Umbilical cord (tissue), 1 donor: ENCODE measurements at regions not wholly inside any gene's neighbourhood (a gene's known extent, or its start where the extent isn't known, plus 50 kb on each side); places are given as distances from the start of the nearest gene placed in this dataset.
A peak's percentile ranks its signal among the peaks of the same experiment; 100 is the strongest.

ENCODE experiments used
- DNase-seq: peaks from one replicate; pipeline ENCODE4 v3.0.0-alpha.2; 2015; ENCODE audit warnings: low spot score

DNA sequence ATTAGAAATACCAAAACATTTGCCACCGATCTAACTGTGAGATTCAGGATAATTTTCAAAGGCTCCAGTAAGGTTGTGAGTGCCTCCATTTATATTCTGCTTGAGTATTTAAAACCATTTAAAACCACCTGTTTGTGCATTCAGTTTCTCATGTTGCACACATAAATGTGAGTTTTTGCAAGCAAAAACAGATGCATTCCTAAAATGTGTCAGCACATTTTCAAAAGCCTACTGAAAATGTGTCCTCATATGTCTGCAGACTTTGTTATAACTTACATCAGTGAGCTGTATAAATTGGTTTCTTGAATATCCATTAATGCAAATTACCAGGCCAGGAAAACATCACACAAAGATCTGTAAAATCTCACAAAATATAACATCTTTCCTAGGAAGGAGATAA is 676.6 kb upstream of the EPHA7 start:
- no peak for DNase-seq

DNA sequence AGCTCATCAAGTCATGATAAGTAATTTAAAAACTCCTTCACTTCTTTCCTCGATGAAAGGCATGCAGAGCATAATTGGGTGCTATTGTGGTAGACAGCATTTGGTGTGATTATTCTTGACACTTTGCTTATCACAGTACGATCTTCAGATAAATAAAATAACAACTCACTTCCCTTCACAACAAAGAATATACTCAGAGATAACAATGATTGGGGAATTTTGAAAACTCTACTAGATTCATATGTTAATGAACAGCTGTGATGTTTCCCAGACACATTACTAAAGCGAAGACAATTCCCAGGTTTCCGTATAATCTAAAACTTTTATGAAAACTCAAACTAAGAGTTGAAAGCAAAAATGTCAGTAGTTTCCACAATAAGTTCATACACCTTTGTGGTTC is 670.6 kb upstream of the EPHA7 start:
- DNase-seq, result no peak

DNA sequence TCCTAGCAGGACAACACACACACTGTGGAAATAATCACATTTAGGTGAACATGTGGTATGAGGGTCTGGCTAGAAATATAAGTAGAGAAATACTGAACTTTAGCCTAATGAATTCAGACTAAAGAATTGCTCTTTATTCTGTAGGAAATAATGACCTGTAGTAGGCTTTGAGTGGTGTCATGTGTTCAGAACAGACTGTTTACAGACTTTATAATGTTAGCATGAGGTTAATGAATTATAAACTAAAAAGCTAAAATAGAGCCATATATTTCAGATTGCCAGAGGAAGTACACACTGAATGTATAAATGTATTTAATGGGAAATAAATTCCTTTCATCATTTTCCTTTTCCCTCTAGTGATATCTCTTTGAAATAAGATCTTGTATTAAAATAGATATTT is 669.5 kb upstream of the EPHA7 start:
- DNase-seq, result no peak

DNA sequence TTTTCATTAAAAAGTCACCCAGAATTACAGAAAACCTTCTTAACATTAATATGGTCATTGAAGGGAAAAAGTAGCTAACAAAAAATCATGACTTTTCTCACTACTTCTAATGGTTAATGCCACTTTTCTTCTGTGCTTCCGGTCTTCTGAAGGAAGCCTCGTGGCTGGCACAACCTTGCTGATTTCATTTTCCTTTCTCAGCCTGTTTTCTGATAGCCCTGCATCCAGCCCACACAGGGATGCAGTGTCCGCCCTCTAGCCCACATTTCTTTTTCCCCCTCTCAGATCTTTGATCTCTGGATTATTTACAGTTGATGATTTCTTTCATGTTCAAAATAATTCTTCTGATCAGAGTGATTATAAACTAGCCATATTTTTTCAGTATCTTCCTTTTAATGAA is 655.4 kb upstream of the EPHA7 start:
- no peak for DNase-seq

DNA sequence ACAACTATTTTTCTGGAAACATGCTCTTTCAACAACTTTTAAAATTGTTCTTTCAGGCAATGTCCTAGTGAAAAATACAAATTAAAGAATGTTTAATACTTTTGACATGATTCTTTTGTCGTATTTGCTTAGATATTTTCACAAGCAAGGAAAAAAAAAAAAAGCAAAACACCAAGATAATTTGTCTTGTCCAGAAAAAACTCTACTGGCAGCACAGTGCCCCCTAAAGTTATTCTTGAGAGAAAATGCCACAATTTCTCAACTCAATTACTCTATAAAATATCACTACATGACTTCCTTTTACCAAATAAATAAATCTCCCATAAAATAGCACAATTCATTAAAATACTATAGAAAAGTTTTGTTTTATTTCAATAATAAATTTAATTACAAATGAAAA is 652.5 kb upstream of the EPHA7 start:
- DNase-seq, result peak; percentile 9

DNA sequence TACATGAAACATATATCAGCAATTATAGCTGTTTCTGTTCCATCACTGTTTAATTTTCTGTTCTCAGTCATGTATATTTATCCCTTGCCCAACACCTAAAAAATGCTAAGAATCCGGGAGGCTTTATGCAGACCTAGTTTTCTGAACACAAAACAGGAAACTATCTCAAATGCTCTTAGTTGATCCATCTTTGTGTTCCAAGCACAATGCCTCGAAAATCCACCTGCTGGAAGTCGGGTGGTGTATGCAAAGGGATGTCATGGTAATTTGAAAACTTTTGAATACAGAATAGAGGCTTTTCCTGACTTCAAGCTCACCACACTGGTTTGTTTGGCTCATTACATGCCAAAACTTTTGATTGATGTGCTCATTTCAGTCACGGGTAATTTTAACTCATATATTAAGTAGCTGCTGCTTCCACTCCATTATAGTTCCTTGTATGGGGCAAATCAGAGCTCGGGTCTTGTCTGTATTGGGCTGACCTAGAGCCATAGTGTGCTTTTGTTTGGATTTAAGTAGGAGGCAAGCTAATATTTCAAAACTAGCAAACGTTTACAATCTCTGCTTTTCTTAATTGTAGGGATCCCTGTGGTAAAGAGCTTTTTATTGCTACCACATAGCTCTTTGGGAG is 646.5 kb upstream of the EPHA7 start:
- DNase-seq, result no peak

DNA sequence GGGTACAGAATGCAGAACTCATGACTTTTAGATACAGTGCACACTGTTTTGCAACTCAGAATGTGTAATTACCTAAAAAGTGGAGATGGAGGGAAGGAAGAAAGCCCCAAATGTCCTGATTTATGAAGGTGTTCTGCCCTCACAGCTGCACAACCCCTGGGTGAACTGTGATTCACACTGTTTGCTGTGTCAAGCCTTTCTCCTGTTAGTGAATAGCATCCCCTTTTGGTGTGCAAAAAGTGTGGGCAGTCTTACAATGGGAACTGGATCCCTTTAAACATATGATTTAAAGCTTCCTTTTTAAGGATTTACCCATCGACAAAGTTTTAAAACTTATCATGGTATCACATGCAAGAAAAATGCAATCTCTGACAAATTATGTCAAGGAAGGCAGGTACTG is 633.4 kb upstream of the EPHA7 start:
- DNase-seq, result peak; percentile 15

DNA sequence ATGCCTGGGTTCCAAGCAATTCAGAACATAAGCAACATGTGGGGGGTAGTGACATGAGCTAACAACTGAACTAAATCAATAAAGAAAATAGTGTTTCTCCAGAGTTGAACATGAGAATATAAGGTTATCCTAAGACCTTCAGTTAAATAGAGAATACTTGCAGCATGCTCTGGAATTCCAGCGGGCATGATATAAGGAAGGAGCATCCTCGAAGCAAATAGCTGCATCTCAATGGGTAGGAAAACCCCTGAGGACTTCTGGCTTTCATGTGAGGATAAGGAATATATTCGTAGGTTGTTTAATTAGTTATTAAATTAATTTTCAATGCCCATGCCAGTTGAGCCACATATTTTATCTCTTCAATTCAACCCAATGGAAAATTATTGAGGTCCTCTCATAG is 631.2 kb upstream of the EPHA7 start:
- no peak for DNase-seq

DNA sequence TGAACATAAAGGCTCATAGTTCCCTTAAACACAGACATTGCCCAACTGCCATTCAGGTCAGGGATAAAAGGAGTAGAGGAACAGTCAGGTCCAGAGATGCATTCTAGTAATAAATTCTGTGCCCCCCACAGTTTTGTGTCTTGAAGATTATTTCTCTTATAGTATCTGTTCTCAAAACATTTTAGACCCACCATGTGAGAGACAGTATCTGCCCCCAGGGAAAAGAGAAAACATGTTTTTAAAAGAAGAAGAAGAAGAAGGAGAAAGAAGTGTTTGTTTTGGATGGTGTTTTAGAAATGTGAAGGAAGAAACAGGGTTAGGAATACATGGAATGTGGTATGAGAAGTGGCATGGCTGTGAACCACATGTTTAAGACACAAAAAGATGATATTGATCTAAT is 629.6 kb upstream of the EPHA7 start:
- DNase-seq, result no peak

DNA sequence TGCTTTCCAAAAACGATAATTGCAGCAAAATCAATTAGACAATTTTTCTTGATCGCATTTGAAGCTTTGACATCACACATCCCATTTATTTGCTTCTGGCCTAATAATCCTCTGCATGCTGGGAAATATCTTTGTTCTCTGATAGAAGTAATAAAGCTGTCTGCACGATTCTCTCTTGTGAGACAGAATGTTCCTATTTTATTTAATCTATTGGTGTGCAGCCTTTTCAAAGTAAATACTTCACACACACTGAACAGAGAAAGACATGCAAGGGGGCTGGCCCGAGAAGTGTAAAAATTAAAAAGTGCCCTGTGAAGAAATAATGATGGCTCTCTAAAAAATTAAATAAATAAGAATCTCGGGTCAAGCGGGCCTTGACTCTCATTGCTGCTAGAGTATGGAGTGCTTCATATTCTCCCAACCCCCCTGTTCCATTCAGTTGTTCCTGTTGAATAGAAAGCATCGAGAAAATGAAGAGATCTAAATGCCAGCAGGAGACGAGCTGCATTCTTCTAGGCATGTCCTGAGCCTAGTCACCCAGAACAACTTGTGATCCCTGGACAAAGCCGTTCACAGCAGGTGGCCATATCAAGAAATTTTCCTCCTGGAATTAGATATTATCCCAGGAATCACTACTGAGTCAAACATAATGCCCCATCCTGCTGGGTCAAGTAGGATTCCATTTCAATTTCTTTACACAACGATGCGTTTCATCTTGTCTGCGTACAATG is 625.9 kb upstream of the EPHA7 start:
- DNase-seq, result peak; percentile 5

DNA sequence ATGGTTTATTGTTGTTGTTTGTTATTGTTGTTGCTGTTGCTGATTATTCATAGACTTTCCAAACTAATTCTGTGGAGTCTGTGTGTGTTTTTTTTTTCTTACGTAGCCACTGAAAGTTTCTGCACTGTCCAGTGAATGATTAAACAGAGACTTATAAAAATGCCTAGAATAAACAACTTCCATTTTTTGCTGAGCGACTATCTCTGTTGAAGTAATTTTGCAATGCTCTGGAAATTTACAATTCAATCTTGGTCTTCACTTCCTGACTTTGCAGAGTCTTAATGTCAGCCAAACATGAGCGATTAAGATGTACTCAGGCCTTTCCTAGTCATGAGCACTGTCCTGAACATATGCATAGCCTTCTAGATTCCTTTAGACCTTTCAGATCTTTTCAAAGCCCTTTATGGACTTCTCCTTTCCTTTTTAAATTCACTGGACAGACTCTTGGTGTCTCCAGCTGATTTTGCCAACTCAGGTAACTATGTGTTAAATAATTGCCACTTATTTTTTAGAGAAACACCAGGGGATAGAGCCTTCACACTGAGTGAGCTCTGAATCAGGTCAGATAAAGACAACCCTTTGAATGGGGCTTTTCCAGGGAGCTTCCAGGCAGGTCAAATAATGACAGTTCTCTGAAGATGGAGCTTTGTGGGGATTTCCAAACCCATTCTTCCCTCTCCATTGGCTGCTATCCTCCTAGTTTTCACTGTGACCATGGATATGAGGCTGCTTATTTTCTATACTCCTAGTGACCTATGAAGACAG is 622.8 kb upstream of the EPHA7 start:
- DNase-seq, result no peak

DNA sequence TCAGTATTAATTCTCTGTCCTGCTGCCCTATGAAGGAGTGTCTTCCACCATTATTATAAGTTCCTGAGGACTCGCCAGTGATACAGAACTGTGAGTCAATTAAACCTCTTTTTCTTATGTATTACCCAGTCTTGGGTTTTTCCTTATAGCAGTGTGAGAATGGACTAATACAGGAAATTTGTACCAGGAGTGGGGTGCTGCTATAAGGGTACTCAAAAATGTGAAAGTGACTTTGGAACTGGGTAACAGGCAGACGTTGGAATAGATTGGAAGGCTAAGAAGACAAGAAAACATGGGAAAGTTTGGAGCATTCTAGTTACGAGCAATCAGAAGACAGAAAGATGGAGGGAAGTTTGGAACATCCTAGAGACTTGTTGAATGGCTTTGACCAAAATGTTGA is 616.7 kb upstream of the EPHA7 start:
- no peak for DNase-seq

DNA sequence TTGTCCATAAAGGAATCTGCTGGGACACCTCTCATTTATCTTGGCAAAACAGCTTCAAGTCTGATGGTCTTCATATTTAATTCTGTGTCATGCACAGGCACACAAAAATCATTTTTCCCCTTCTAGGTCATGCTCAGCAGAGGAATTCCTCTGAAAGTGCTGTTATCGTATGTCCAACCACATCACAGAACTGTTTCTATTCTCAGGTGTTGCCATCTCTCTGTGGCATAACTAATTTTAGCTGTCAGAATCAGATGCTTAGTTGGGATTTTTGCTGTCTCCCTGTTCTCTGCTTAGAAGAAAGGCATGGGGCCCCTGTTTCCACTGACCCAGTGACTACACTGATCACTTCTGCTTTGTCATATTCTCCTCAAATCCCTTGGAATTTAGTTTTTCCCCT is 608.0 kb upstream of the EPHA7 start:
- DNase-seq, result no peak

DNA sequence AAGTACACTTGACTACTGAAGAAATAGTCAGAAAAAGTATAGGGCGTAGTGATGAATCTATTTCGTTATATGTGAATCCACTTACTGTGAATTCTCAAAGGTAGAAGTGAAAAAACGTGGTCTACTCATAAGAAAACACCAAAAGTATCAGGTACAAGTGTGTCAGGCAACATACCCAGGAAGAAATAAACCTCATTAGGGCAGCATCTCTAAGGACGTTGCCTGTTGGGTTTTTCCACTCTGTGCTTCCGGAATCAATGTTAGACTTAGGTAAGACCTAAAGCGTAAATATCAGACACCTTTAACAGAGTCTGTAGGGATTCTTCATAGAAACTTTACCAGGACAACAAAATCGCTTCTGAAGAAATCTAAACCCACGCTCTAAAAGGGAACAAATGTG is 607.2 kb upstream of the EPHA7 start:
- DNase-seq, result no peak

DNA sequence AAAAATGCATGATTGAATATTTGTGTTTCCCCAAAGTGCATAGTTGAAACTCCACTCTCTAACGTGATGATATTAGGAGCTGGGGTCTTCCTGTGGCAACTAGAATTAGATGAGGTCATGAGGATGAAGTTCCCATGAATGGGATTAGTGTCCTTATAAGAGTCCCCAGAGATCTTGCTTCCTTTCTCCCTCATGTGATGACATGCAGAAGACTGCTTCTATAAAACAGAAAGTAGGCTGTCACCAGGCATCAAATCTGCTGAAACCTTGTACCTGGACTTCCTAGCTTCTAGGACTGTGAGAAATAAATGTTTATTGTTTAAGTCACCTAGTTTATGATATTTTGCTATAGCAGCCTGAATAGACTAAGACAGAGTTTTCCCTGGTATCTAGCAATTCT is 586.5 kb upstream of the EPHA7 start:
- DNase-seq, result no peak

DNA sequence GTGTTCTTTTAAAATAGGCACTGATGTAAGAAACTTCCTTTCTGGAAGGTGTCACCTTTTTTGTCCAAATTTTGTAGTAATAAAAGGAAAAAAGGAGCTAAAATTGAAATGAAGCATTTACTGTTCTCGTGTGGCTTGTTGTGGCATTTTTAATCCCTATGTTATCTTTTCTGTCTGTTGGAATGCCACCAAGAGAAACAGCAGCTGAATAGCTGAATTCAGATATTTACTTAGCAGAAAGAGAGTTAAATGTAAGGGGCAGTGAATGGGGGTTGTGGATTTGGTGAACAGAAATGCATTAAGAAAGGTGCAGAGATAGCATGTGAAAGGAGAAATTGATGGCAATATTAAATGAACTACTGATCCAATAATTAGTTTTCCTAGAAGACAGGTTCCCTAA is 573.6 kb upstream of the EPHA7 start:
- no peak for DNase-seq

DNA sequence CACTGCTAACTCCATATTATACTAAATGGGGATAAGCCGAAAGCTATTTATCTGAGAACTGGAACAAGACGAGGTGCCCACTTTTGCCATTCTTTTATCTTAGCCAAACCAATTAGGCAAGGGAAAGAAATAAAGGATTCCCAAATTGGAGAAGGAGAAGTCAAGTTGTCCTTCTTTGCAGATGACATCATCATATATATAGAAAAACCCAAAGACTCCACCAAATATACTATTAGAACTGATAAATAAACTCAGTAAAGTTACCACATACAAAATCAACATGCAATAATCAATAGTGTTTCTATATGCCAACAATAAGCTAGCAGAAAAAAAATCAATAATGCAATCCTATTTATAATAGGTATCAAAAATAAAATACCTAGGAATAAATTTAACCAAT is 570.3 kb upstream of the EPHA7 start:
- DNase-seq, result no peak

DNA sequence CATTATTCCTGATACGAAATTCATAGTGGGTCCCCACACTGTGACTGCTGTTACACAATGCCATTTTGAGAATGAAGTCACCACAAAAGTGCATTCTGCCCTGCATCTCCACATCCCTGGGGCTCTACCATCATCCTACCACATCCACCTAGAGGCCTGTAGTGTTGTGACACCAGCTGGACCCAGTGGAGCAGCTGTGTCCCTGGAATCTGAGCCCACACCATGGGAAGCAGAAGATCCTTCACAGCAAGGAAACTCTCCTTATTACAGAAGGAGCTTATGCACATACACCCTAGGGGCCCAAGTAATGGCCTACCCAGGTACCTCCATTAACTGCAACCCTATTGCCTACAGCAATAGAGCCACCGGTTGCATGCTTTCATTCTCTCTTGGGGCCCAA is 566.6 kb upstream of the EPHA7 start:
- no peak for DNase-seq

DNA sequence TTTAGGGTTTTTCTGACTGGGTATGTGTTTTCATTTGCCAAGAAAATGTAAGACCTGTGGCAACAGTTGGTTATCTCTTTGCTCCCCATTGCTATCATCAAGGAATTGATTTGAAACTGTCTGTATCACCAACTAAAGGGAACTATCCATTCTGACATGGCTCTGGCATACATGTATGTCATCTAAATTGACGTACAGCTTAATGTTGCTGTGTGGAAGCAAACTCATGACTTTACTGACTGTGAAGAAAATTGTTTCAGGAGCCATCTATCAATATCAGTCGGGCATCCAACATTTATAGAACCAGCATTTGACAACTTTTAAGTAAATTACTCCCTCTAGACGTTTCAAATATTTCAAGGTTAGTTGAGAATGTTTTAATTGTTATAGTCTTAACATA is 555.8 kb upstream of the EPHA7 start:
- no peak for DNase-seq

DNA sequence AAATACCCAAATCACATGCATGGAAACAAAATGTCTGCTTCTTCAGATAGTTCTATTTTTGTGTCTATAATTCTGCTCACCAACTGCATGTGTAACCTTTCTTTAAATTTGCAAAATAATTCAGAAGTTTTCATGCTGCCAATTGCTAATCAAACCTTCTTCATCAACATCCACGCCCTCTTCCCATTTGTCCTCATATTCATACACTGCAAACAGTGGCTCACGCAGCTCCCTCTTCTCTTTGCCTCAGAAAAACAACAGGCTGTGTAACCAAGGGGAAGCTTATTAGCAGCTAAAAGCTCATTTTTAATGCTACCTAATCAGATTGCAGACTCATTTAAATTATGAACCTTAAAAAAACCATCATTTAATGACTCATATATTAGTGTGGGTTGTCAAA is 555.0 kb upstream of the EPHA7 start:
- DNase-seq, result no peak

DNA sequence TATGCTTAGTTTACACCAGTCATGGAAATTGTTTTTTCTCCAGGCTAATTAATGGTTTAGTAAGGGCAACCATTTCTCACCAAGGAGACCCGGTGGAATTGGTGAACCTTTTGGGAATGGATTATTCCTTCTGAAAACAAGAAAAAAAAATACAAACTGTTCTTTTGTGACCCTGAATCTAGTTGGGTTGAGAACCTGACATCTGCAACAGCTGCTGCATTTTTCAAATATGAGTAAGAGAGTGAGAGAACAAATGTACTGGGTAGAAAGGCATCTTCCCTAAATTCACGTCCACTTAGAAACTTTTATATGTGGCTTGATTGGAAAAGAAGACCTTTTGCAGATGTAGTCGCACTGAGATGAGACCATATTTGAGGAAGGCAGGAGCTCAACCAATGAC is 553.4 kb upstream of the EPHA7 start:
- DNase-seq, result no peak

DNA sequence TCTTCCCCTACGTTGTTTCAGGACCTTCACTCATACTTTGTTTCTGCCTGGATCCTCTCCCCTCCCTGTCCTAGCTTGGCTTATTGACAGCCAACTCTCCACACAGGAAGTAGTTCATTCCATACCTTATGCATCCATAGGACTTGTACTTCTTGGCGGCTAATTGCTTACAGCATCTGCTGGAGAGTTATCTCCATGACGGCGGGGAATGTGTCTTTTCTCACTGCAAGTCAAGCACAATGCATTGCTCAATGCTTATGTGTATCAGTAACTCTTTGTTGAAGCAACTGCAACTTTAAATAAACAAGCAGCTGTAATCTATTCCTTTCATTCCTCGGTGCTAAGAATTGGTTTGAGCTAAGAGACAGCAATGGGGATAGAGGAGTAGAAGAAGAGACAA is 551.3 kb upstream of the EPHA7 start:
- no peak for DNase-seq

DNA sequence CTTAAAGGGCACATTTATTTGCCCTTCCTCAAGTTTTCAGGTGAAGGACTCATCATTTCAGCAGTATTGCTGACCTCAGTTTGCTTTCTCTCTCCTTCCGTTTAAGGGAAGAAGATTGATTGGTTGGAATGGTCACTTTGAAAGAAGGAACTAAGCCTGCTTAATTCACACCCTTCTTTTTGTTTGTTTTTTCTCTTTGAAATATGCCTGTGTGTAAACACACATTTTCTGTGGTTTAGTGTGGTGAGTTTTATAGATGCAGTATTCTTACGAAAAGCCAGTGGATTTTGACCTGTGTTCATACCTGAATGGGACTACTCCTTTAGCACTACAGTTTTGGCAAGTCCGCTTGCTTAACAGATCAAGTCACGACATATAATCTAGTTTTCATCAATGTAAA is 548.8 kb upstream of the EPHA7 start:
- DNase-seq, result no peak
